ENCODE measurements at regions not wholly inside any gene's neighbourhood (a gene's known extent, or its start where the extent isn't known, plus 50 kb on each side); places are given as distances from the start of the nearest gene placed in this dataset.

GRCh38 chr19:28322491-28322890, 890.5 kb downstream of the UQCRFS1 start:
- TF ChIP-seq POLR2A (IDR thresholded peaks at IDR 0.05; ENCODE audit: extremely low read depth, insufficient read length): no peak
- TF ChIP-seq, protein P1, sequence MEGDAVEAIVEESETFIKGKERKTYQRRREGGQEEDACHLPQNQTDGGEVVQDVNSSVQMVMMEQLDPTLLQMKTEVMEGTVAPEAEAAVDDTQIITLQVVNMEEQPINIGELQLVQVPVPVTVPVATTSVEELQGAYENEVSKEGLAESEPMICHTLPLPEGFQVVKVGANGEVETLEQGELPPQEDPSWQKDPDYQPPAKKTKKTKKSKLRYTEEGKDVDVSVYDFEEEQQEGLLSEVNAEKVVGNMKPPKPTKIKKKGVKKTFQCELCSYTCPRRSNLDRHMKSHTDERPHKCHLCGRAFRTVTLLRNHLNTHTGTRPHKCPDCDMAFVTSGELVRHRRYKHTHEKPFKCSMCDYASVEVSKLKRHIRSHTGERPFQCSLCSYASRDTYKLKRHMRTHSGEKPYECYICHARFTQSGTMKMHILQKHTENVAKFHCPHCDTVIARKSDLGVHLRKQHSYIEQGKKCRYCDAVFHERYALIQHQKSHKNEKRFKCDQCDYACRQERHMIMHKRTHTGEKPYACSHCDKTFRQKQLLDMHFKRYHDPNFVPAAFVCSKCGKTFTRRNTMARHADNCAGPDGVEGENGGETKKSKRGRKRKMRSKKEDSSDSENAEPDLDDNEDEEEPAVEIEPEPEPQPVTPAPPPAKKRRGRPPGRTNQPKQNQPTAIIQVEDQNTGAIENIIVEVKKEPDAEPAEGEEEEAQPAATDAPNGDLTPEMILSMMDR (IDR thresholded peaks at IDR 0.05; ENCODE audit: low read depth, low read length): no peak
- TF ChIP-seq, protein P2, sequence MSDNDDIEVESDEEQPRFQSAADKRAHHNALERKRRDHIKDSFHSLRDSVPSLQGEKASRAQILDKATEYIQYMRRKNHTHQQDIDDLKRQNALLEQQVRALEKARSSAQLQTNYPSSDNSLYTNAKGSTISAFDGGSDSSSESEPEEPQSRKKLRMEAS (IDR thresholded peaks at IDR 0.05; ENCODE audit: low read depth, low read length): no peak
- TF ChIP-seq MYC (IDR thresholded peaks at IDR 0.05; ENCODE audit: low read depth, low read length): no peak
